HFFc6 (cell line): ENCODE measurements at regions not wholly inside any gene's neighbourhood (a gene's known extent, or its start where the extent isn't known, plus 50 kb on each side); places are given as distances from the start of the nearest gene placed in this dataset.

Experiments used
- DNase-seq: peaks from one replicate; pipeline ENCODE4 v3.0.0-alpha.2; 2018
- H3K27ac Mint-ChIP-seq: 2 replicates; pipeline ENCODE4 v1.8.0; 2020; ENCODE audit warnings: mild to moderate bottlenecking, mixed read lengths
- H3K27me3 Mint-ChIP-seq: 2 replicates; pipeline ENCODE4 v1.8.0; 2021; ENCODE audit warnings: mild to moderate bottlenecking, moderate library complexity, mixed read lengths; ENCODE audit not compliant: insufficient read depth
- H3K36me3 Mint-ChIP-seq: 2 replicates; pipeline ENCODE4 v1.8.0; 2021; ENCODE audit warnings: low read depth, mixed read lengths
- H3K4me1 Mint-ChIP-seq: 2 replicates; pipeline ENCODE4 v1.8.0; 2020; ENCODE audit warnings: low read depth, mixed read lengths
- H3K4me3 Mint-ChIP-seq: 2 replicates; pipeline ENCODE4 v1.8.0; 2020; ENCODE audit warnings: mild to moderate bottlenecking, moderate library complexity, mixed read lengths
- H3K9me3 Mint-ChIP-seq: 2 replicates; pipeline ENCODE4 v1.8.0; 2020; ENCODE audit warnings: mild to moderate bottlenecking, mixed read lengths
- TF ChIP-seq, protein P1 (sequence below): fragments of 200-600 bp; sonication (generic); IDR thresholded peaks from 2 replicates; pipeline ENCODE4 v1.5.0; 2021; ENCODE audit warnings: antibody characterized with exemption, mild to moderate bottlenecking

DNA sequence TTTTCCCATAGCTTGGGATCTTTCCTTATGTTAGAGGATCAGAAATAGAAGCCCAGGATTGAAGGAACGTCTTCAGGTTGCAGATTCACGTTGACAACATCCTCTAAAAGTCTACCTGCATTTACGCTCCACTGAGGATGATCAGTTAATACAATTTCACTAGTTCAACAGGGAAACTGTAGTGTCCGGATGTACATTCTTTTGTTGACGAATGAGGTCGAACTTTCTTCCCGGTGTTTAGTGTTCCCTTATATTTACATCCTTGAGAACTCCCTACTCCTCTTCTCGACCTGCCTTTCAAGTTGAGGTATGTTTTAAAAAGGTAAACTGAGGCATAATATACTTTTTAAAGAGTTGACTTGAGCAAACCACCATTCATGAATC, 74.8 kb downstream of the SIK1 start:
- no peaks in the 10 kb centered on the region for H3K9me3 Mint-ChIP-seq
- no peak overlapping the region for H3K27ac Mint-ChIP-seq
- no peaks in the 10 kb centered on the region for H3K36me3 Mint-ChIP-seq
- no peaks in the 10 kb centered on the region for H3K4me1 Mint-ChIP-seq
- H3K27me3 Mint-ChIP-seq: peaks cover 16% of the 10 kb centered on the region
- TF ChIP-seq, protein P1, sequence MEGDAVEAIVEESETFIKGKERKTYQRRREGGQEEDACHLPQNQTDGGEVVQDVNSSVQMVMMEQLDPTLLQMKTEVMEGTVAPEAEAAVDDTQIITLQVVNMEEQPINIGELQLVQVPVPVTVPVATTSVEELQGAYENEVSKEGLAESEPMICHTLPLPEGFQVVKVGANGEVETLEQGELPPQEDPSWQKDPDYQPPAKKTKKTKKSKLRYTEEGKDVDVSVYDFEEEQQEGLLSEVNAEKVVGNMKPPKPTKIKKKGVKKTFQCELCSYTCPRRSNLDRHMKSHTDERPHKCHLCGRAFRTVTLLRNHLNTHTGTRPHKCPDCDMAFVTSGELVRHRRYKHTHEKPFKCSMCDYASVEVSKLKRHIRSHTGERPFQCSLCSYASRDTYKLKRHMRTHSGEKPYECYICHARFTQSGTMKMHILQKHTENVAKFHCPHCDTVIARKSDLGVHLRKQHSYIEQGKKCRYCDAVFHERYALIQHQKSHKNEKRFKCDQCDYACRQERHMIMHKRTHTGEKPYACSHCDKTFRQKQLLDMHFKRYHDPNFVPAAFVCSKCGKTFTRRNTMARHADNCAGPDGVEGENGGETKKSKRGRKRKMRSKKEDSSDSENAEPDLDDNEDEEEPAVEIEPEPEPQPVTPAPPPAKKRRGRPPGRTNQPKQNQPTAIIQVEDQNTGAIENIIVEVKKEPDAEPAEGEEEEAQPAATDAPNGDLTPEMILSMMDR: no peak
- DNase-seq: no peak
- no peak overlapping the region for H3K4me3 Mint-ChIP-seq

GRCh38 chr21:43351501-43352153, 75.3 kb downstream of the SIK1 start:
- DNase-seq: no peak
- TF ChIP-seq, protein P1: no peak
- no peaks in the 10 kb centered on the region for H3K4me1 Mint-ChIP-seq
- no peaks in the 10 kb centered on the region for H3K9me3 Mint-ChIP-seq
- H3K36me3 Mint-ChIP-seq: no peaks in the 10 kb centered on the region
- H3K27me3 Mint-ChIP-seq: peaks cover 16% of the 10 kb centered on the region
- no peak overlapping the region for H3K4me3 Mint-ChIP-seq
- H3K27ac Mint-ChIP-seq: no peak overlapping the region

DNA sequence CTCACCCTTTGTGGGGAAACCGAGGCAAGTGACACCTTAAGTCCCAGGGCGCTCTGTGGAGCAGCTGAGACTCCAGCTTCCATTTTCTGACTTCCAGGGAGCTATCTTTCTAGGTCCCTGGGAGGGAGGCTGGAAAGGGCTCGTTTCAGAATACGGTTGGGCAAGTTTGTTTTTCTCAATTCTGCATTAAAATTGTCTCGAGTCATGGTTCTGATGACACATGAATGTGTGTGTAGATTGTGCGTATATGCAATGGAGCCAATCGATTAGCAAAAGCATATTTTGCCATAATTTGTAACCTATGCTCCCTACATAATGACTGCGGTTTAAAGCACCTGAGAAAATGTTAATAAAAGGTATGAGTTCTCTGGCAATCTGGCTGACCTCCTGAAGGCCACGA, 77.3 kb downstream of the SIK1 start:
- no peaks in the 10 kb centered on the region for H3K9me3 Mint-ChIP-seq
- H3K4me1 Mint-ChIP-seq: no peaks in the 10 kb centered on the region
- TF ChIP-seq, protein P1: no peak
- no peaks in the 10 kb centered on the region for H3K36me3 Mint-ChIP-seq
- H3K4me3 Mint-ChIP-seq: no peak overlapping the region
- H3K27ac Mint-ChIP-seq: no peak overlapping the region
- H3K27me3 Mint-ChIP-seq: peaks cover 13% of the 10 kb centered on the region
- no peak for DNase-seq

- TF ChIP-seq, protein P1: no peak
- Mint-ChIP-seq H3K9me3 (no peaks in the 10 kb centered on the region), H3K27ac (no peak overlapping the region), H3K36me3 (no peaks in the 10 kb centered on the region), H3K4me1 (no peaks in the 10 kb centered on the region), H3K27me3 (peaks cover 12% of the 10 kb centered on the region), H3K4me3 (no peak overlapping the region)
- DNase-seq: no peak
Observed at GRCh38 chr21:43348801-43349261, 78.1 kb downstream of the SIK1 start.

GRCh38 chr21:43348170-43348766, 78.7 kb downstream of the SIK1 start:
- Mint-ChIP-seq H3K4me3 (no peak overlapping the region), H3K4me1 (no peaks in the 10 kb centered on the region), H3K9me3 (no peaks in the 10 kb centered on the region), H3K27ac (no peak overlapping the region), H3K36me3 (no peaks in the 10 kb centered on the region), H3K27me3 (peaks cover 12% of the 10 kb centered on the region)
- TF ChIP-seq, protein P1: no peak
- DNase-seq: no peak
